GM18868 (cell line): ENCODE measurements at regions not wholly inside any gene's neighbourhood (a gene's known extent, or its start where the extent isn't known, plus 50 kb on each side); places are given as distances from the start of the nearest gene placed in this dataset.

Experiments used
- ATAC-seq: cut with Tn5 transposase; IDR thresholded peaks from one replicate; pipeline ENCODE4 v1.9.1; 2021; ENCODE audit warnings: mild to moderate bottlenecking, moderate library complexity; ENCODE audit not compliant: unreplicated experiment

DNA sequence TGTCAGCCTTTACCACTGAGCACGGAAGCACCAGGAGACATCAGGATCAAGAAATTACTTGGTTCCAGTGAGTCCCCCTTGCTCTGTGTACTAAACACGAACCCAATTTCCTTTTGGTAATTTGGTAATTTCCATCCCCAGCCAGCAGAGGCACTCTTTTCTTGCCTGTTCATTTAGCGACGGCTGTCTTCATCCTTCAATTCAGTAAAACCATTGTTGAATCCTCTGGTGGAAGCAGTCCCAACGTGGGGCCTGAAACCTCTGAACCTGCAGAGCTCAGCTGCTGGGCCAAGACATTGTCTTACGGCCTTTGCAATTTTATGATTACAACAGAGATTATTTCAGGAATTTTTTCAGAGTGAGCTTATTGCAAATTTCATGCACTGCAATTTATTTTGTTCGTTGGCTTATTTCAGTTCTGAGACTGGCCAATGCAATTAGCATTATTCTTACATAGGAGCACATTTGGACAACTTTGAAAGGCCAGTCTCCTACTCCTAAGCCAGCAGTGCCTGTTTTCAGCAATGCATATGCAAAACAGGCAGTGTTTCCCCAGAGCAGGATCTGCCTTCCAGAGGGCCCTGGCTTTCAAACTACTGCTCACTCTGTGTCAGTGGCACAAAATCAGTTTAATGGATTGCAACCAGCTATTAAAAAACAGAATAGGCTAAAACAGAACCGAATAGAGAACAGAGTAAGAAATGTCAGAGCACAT lies 372.9 kb upstream of the TMEM132C start:
- ATAC-seq: no peak

DNA sequence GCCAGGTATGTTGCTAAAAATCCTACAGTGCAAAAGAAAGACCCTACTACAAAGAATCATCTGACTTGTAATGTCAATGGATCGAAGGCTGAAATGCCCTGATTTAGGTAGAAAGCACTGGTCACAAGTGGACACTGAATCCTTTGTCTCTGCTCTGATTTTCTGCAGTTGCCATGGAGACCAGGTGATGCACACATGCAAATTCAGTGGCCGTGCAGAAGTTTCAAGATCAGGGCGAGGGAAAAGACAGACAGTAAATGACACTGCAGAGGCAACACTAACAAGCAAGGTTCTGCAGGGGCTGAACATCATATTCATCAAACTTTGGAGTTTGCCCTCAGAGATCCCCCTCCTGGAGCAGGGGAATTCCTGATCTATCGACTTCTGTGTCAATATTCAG lies 370.3 kb upstream of the TMEM132C start:
- no peak for ATAC-seq

DNA sequence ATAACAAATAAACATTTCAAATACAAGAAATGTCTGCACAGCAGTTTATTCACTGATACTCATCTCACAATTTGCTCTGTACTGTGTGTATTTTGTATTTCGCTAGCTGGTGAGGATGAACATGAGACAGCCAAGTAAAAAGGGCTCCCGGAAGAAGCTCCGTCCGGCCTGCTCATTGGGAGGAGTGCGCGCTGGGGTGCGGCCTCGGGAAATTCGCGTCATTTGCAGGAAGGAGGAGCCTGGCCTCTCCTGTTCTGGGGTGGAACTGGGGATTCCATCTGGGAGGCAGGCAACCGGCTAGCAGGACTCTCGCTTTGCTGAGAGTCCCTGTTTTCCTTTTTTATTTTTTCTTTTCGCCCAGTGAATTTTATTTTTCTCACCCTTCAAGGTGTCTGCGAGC lies 368.4 kb upstream of the TMEM132C start:
- ATAC-seq: no peak

DNA sequence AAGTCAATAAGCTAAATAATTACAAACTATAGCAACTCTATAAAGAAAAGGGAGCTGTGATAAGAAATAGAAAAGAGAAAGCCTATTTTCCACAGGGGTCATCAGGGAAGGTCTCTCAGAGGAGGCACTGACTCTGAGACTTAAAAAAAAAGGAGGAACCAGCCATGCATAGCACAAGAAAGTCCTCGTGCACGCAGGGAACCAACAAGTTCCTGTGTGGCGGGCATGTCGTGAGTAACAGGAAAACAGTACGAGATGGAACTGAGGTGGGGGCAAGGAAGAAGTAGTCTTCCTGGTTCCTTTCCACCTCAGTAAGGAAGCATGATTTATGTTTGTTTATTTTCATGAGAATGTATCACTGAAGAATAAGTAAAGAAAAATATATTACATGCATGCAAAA lies 367.0 kb upstream of the TMEM132C start:
- ATAC-seq: no peak

DNA sequence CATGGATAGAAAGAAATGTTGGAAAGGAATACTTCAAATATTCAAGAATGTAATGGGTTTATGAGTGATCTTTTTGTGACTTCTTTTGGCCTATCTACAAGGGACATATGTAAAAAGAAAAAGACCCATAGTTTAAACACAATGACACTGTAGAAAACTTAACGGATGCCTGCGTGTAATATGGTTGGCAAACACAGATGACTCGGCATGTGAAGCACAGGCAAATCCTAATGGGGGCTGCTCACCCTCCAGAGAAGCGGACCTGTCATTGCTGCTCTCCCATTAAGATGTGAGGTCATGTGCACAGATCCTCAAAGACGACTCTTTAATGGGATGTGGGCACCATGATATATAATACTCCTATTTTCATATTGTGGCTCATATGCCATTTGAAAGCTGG lies 366.6 kb upstream of the TMEM132C start:
- no peak for ATAC-seq

DNA sequence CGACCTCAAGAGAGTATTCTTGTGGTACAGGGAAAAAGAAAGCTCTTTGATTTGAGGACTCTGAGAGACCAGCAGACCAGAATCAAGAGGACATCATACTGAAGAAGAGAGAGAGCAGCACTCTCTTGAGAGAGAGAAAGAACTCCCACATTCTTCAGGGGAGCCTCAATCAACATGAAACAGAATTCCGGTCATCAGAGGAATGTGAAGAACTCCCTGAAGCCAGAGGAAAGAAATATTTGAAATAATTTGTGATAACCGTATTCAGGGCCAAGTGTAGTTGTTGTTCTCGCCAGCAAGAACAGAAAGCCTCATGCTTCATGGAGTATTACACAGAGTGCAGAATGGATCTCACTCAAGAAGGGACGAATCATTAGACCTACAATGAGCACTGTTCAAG lies 363.8 kb upstream of the TMEM132C start:
- no peak for ATAC-seq

DNA sequence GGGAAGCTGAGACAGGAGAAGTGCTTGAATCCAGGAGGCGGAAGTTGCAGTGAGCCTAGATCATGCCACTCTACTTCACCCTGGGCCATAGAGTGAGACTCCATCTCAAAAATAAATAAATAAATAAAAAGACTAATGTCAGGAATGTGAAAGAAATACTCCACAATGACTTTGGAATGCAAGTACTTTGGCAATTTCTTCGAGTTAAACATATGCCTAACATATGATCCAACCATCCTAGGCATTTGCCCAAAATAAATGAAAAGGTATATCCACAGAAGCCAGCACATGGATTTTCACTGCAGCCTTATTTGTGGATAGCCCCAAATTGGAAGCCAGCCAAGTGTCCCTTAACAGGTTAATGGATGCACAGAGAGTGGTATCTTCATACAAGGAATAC lies 357.9 kb upstream of the TMEM132C start:
- no peak for ATAC-seq

DNA sequence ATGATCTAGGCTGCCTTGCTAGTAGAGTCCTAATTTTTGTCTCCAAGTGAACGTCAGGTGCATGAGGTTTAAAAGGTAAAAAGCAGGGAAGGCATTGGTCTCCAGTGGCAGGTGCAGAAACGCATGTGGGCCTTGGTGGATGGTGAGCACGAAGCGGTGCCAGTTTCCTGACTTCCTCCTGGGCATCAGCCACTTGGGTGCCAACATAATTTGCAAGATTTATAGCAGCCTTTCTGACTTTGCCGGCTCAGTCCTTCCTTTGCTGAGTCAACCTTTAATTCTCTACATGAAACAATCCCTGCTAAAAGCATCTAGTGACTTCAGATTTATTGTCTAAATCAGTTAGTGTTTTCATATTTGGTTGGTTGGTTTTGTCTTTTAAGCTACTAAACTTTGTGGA lies 355.7 kb upstream of the TMEM132C start:
- no peak for ATAC-seq

DNA sequence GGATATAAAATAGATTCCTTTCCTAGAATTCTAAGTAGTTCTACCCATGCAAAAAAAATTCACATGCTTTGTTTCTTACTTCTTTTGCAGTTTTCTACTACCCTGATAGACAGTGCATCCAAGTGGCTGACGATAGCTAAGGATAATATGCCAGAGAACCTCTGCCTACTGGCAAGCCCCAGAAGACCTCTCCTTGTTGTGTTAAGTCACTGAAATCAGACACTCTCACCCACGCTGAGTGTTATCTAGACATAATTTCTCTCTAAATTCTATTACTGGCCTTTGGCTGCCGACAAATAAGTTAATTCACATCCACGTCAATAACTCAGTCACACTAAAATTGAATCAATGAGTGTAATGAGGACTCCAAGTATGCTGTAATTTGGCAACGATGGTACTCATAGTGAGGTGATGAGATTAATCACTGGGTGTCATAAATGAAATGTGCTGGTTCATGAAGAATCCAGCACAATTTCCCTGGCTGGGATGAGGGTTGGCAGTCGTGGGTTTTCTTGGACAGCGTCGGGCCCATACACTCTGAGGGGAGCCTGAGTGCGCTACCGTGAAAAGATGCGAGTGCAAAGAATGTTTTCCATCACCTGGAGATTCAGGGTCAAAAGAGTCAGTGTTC lies 354.8 kb upstream of the TMEM132C start:
- ATAC-seq: no peak

DNA sequence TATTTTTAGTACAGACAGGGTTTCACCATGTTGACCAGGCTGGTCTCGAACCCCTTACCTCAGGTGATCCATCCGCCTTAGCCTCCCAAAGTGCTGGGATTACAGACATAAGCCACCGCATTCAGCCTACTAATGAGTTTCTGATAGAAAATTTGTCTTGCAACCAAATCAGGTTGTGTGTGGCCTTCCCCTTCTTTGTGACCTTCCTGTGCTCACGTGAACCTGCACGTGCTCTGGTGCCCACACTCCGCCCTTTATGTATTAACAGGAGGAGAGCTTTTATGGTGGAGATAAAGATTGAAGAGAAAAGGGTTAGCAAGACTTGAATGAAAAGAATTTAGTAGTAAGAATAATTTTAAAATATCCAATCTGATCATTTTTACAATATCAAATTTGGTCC lies 343.5 kb upstream of the TMEM132C start:
- ATAC-seq: no peak

DNA sequence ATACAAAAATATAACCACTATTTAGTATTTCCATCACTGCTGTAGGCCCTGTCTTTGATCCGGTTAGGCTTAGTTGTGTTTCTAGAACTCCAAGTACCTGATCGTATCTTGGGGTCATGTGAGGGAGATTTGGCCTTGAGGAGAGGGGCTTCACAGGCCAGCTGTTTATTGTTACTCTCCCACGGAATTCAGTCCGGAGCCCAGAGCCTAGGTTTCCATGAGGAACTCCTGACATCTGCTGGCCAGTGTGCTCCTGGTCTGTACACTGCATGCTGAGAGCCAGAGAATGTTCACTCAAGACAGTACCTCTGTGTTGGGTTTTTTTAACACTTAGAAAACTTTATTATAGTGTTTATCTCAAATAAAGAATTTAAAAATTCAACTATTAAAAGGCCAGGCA lies 341.0 kb upstream of the TMEM132C start:
- no peak for ATAC-seq

DNA sequence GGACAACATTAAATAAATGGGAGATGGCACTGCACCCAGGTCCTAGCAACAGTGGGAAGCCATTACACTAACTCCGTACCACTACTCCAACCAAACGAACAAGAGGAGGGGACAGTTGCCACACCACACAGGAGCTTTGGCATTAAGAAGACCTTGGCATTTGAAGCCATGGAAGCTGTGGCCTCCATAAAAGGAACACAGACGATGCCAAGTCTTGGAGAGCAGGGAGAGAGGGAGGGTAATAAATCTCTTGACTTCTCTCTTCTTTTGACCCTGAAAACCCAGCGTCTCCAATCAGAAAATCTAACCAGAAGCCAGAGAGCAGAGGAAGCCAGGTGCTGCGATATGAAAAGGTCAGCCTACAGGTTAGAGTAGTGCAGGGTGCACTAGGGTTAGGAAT lies 338.8 kb upstream of the TMEM132C start:
- ATAC-seq: no peak

DNA sequence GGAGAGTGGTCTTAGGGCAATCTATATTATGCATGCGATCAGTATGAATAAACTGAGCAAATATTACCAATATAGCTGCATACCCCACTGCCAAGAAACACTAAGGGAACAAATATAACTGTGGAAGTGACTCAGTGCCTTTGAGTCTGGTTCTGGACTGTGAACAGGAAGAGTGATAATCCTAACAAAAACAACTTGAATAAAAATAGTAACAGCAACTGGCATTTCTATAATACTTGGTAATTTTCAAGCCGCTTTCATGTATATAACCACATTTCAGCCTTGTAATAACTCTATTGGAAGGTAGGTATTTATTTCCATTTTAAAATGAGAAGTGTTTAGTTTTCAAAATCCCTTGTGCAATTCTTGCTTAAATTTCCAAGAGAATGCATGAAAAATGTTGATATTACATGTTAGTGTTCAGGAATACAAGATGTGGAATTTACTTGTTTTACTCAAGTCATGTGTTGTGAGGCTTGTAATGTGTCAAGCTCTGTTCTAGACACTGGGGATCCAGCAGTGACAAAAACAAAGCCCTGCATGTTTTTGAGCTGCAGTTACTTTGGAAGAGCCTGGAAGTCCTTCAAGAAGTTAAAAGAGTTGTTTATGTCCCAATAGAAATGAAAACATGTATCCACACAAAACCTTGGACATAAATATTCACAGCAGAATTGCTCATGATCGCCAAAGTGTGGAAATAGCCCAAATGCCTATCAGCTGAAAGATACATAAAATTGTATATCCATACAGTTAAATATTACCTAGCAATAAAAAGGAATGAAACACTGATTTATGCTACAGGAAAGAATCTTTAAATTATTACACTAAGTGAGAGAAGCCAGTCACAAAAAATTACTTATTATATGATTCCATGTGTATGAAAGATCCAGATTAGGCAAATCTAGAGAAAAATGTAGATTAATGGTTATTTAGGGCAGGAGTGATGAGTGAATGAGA lies 338.1 kb upstream of the TMEM132C start:
- no peak for ATAC-seq

DNA sequence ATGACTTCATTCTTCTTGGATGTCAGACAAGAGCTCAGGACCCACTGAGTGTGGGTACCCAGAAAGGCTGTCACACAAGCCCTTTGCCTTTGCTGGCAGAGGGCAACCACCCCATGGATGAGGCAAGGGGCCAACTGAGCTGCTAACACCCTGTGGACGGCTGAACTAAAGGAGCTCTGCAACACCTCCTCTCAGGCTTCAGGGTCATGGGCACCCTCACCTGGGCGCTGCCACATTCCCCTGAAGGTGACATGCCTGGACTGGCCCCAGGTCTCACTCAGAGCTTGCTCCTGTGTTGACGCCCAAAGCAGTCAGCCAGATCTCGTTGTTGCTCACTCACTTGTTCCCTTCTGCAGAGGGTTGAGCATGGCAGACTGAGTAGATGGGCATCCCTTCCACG lies 336.8 kb upstream of the TMEM132C start:
- ATAC-seq: no peak

DNA sequence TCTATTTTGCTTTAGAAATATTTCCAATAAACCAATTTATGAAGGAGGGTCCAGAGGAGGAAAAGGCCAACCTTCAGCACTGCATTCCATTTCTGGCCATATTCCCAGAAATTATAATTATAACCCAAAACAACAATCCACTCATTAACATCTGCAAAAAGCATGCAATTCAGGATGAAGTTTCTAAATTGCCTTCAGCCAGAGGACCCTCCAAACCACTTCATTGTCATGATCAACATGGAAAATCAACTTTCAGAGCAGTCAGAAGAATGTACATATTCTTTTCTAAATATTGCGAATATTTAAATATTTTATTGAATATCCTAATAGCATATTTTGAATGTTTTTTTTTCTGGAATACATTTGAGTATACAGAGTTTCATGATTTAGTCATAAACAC lies 332.6 kb upstream of the TMEM132C start:
- ATAC-seq: no peak

DNA sequence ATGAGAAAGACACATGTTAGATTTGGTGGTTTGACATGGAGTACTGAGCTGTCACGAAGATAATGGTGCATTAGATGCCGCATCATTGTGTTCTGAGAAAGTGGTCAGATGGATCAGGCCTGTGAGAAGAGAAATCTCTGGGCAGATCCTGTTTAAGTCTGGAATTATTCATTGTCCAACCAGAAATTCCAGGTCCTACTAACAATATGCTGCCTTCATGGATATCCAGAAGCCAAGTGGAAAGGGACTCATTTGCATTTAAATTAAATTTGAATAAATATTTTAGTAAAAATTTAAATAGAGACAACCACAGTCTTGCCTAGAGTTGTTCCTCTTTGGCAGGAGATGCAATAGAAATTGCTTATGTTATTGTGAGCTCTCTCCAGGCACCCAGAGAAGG lies 330.5 kb upstream of the TMEM132C start:
- no peak for ATAC-seq

DNA sequence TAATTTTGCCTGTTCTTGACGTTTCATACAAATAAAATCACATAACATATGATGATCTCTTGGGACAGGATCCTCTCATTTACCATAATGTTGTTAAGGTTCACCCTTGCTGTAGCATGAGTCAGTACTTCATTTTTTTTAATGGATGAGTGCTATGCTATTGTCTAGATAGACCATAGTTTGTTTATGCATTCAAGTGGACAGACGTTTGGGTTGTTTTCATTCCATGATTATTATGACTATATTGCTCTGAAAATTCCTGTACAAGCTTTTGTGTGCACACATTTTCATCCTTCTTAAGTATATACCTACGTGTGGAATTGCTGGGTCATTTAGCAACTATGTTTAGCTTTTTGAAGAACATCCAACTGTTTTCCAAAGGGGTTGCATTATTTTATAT lies 325.6 kb upstream of the TMEM132C start:
- ATAC-seq: no peak

DNA sequence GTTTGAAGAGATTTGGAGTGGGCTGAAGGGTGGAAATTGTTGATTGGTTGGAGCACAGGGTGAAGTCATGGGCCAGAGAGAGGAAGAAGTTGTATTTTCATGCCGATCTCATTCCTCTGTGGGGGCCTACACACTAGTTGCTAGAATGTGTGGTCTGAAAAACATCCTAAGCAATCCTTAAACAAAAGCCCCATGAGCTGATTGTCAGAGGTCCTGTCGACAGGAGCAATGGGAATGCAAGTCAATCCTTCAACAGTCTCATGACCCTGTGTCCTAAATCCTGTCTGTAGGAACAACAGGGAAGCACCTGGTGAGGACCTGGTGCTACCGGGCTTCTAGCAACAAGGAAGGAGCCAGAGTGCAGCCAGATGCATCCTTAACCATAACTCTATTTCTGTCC lies 324.0 kb upstream of the TMEM132C start:
- no peak for ATAC-seq

DNA sequence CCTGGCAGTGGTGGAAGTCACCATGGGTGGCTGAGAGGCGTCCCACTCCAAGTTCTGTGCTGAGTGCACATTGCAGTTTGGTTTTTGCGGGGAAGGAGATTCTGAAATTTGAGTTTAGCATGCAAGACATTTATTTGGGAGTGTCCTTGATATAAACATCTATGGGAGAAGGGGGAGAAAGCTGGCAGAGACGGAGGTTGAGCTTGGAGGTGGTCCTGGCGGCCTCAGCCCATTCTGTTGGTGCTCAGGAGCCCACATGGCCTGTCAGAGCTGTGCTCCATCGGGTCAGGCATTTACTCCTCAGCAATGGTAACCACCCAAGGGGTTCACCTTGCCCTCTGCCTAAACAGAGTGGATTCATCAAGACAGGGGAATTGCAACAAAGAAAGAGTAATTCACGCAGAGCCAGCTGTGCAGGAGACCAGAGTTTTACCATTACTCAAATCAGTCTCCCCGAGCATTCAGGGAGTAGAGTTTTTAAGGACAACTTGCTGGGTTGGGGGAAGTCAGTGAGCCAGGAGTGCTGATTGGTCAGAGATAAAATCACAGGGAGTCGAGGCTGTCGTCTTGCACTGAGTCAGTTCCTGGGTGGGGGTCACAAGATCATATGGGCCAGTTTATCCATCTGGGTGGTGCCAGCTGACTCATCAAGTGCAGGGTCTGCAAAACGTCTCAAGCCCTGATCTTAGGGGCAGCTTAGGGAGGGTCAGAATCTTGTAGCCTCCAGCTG lies 323.3 kb upstream of the TMEM132C start:
- ATAC-seq: no peak

DNA sequence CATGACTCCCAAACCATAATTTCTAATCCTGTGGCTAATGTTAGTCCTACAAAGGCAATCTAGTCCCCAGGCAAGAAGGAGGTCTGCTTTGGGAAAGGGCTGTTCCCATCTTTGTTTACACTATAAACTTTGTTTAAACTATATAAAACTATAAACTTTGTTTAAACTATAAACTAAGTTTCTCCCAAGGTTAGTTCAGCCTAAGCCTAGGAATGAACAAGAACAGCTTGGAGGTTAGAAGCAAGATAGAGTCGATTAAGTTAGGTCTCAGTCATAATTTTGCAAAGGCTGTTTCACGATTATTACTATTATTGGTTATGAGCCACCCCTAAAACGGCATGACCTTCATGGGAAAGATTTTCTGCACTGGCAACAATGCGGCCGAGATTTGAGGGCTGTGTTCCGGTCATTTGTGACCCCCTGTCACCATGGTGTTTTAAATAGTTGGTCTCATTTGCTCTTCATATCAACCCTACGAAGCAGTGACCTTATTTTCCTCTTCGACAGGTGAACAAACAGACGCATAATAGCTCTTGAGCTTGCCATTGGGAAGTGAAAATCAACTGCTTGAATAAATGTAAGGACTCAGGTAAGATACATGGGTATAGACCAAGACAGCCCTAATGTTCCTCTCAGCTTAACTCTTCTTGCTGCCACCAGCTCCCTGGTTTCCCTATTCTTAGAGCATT lies 322.6 kb upstream of the TMEM132C start:
- ATAC-seq: no peak
